Activated CD4-positive, alpha-beta T cell treated with anti-CD3 and anti-CD28 coated beads, Interleukin-2, amount 10 ng/mL, durations not matched to agents 7 days and 5 days (primary cell): ENCODE measurements at regions not wholly inside any gene's neighbourhood (a gene's known extent, or its start where the extent isn't known, plus 50 kb on each side); places are given as distances from the start of the nearest gene placed in this dataset.

Experiments used
- CTCF ChIA-PET: fragments of 350-600 bp; sonication (Branson Sonifier 250); formaldehyde crosslinking; loops from one replicate; lab custom pipeline; 2021; ENCODE audit warnings: antibody characterized with exemption; lab: Charles Lee
- POLR2A ChIA-PET: fragments of 350-600 bp; sonication (Branson Sonifier 250); formaldehyde crosslinking; loops from one replicate; lab custom pipeline; 2021; ENCODE audit warnings: antibody characterized with exemption; lab: Charles Lee
- DNase-seq: peaks from one replicate; pipeline ENCODE4 v3.0.0-alpha.2; 2020
- H3K27ac Mint-ChIP-seq: one replicate; pipeline ENCODE4 v1.8.0; 2021; ENCODE audit warnings: mild to moderate bottlenecking, moderate library complexity, mixed read lengths
- H3K27me3 Mint-ChIP-seq: one replicate; pipeline ENCODE4 v1.8.0; 2021; ENCODE audit warnings: mixed read lengths
- H3K36me3 Mint-ChIP-seq: one replicate; pipeline ENCODE4 v1.8.0; 2021; ENCODE audit warnings: low read depth, mixed read lengths
- H3K4me1 Mint-ChIP-seq: one replicate; pipeline ENCODE4 v1.8.0; 2021; ENCODE audit warnings: mixed read lengths
- H3K4me3 Mint-ChIP-seq: one replicate; pipeline ENCODE4 v1.8.0; 2021; ENCODE audit warnings: mild to moderate bottlenecking, moderate library complexity, mixed read lengths
- H3K9me3 Mint-ChIP-seq: one replicate; pipeline ENCODE4 v1.8.0; 2021; ENCODE audit warnings: mixed read lengths

GRCh38 chr5:61730866-61731265 is 398.8 kb downstream of the ZSWIM6 start:
- no peaks in the 10 kb centered on the region for H3K4me1 Mint-ChIP-seq
- ChIA-PET POLR2A (no interaction called here), CTCF (no interaction called here)
- peaks cover 9% of the 10 kb centered on the region for H3K27me3 Mint-ChIP-seq
- no peak for DNase-seq
- no peaks in the 10 kb centered on the region for H3K36me3 Mint-ChIP-seq
- no peaks in the 10 kb centered on the region for H3K9me3 Mint-ChIP-seq
- H3K27ac Mint-ChIP-seq: no peak overlapping the region
- no peak overlapping the region for H3K4me3 Mint-ChIP-seq

- ChIA-PET CTCF (no interaction called here), POLR2A (no interaction called here)
- Mint-ChIP-seq H3K9me3 (no peaks in the 10 kb centered on the region), H3K36me3 (no peaks in the 10 kb centered on the region), H3K4me1 (no peaks in the 10 kb centered on the region), H3K27me3 (peaks cover 9% of the 10 kb centered on the region), H3K27ac (no peak overlapping the region), H3K4me3 (no peak overlapping the region)
- no peak for DNase-seq
Measured at GRCh38 chr5:61731267-61731945, 399.3 kb downstream of the ZSWIM6 start.

DNA sequence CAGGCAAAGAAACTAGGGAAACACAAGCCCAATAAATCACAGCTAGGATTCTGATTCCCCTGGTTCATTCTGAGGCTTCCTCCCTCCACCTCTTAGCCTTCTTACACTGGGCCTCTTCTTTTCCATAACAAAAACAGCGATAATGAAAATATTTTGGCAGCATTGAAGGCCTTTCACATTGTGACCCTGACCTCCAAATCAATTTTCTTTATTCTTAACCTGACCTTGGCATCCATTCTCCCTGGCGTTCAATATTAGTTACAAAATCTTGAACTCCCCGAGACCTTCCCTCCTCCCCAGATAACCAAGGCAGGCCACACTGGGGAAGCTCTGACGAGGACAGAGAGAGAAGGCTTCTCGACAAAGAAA is 399.9 kb downstream of the ZSWIM6 start:
- DNase-seq: no peak
- CTCF ChIA-PET: no interaction called here

DNA sequence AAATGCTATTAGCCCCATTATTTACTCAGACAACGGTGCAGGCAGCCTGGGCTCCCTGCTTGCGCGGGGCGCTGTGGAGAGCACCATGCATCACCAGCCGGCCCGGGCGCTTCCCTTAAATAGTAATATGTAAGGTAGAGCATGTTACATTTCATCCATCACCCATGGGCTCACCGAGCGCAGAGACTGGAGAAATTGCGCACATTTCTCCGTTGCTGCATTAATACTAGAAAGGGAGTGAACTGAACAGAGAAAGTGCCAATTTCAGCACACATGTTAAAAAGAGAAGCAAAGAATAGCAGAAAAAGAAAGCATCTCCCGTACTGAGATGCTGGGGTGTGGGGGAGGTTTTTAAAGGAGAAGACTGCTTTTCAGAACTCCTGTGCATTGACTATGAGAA is 400.3 kb downstream of the ZSWIM6 start:
- H3K4me1 Mint-ChIP-seq: no peaks in the 10 kb centered on the region
- H3K4me3 Mint-ChIP-seq: no peak overlapping the region
- no peak for DNase-seq
- no peak overlapping the region for H3K27ac Mint-ChIP-seq
- H3K27me3 Mint-ChIP-seq: peaks cover 9% of the 10 kb centered on the region
- H3K36me3 Mint-ChIP-seq: no peaks in the 10 kb centered on the region
- POLR2A ChIA-PET: no interaction called here
- no peaks in the 10 kb centered on the region for H3K9me3 Mint-ChIP-seq
- CTCF ChIA-PET: no interaction called here

More for the DNA sequence above, 399.9 kb downstream of the ZSWIM6 start:
- Mint-ChIP-seq H3K4me1 (no peaks in the 10 kb centered on the region), H3K4me3 (no peak overlapping the region), H3K36me3 (no peaks in the 10 kb centered on the region), H3K9me3 (no peaks in the 10 kb centered on the region), H3K27me3 (peaks cover 9% of the 10 kb centered on the region), H3K27ac (no peak overlapping the region)
- POLR2A ChIA-PET: no interaction called here

GRCh38 chr5:61732796-61733195 is 400.7 kb downstream of the ZSWIM6 start:
- no peaks in the 10 kb centered on the region for H3K4me1 Mint-ChIP-seq
- no peak for DNase-seq
- H3K4me3 Mint-ChIP-seq: no peak overlapping the region
- H3K27ac Mint-ChIP-seq: no peak overlapping the region
- ChIA-PET POLR2A (no interaction called here), CTCF (no interaction called here)
- peaks cover 9% of the 10 kb centered on the region for H3K27me3 Mint-ChIP-seq
- no peaks in the 10 kb centered on the region for H3K9me3 Mint-ChIP-seq
- no peaks in the 10 kb centered on the region for H3K36me3 Mint-ChIP-seq

- CTCF ChIA-PET: no interaction called here
- H3K9me3 Mint-ChIP-seq: no peaks in the 10 kb centered on the region
- no peak overlapping the region for H3K27ac Mint-ChIP-seq
- POLR2A ChIA-PET: no interaction called here
- no peak overlapping the region for H3K4me3 Mint-ChIP-seq
- H3K27me3 Mint-ChIP-seq: peaks cover 11% of the 10 kb centered on the region
- no peak for DNase-seq
- no peaks in the 10 kb centered on the region for H3K36me3 Mint-ChIP-seq
- H3K4me1 Mint-ChIP-seq: no peaks in the 10 kb centered on the region
Measured at GRCh38 chr5:61734001-61734400, 401.9 kb downstream of the ZSWIM6 start.

DNA sequence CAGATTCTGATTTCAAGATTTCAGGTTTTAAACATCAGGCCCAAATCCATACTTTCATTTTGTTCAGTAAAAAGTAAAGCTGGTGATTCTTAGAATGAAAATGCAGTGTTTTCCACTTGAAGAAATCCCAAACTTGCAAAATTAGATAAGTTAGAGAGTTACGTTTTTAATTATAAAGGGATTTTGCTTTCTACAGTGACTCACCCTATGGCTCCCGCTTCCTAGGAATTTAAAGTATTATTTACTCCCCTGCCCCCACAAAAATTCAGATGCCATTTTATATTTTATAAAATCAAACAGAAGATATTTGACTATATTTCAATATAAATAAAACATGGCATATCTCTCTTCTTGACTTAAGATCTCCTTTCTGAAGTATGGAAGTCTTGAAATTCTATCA is 402.9 kb downstream of the ZSWIM6 start:
- H3K27me3 Mint-ChIP-seq: peaks cover 11% of the 10 kb centered on the region
- H3K9me3 Mint-ChIP-seq: no peaks in the 10 kb centered on the region
- H3K4me3 Mint-ChIP-seq: no peak overlapping the region
- no peaks in the 10 kb centered on the region for H3K4me1 Mint-ChIP-seq
- ChIA-PET CTCF (no interaction called here), POLR2A (no interaction called here)
- H3K27ac Mint-ChIP-seq: no peak overlapping the region
- no peak for DNase-seq
- no peaks in the 10 kb centered on the region for H3K36me3 Mint-ChIP-seq

- Mint-ChIP-seq H3K9me3 (no peaks in the 10 kb centered on the region), H3K27me3 (peaks cover 11% of the 10 kb centered on the region), H3K27ac (no peak overlapping the region), H3K4me1 (no peaks in the 10 kb centered on the region), H3K36me3 (no peaks in the 10 kb centered on the region), H3K4me3 (no peak overlapping the region)
- ChIA-PET CTCF (no interaction called here), POLR2A (no interaction called here)
- no peak for DNase-seq
Measured at GRCh38 chr5:61735531-61735930, 403.5 kb downstream of the ZSWIM6 start.

DNA sequence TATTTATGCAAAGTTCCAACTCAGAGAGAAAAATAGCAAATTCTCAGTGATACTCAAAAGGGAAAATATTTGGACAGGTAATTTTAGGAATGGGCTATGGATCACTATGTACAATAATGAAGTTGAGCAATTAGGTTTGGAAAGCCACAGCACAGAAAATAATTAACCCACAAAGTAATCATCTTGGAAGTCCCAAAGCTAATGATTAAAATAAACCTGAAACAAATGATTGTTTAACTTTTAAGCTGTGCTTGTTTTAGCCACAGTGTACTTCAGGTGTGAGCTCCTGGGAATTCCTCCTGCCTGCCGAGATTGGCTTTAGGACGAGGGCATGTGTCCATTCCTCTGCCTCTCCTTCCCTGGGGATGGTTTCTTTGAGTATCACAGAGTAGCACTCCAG is 403.9 kb downstream of the ZSWIM6 start:
- Mint-ChIP-seq H3K36me3 (no peaks in the 10 kb centered on the region), H3K4me3 (no peak overlapping the region), H3K4me1 (no peaks in the 10 kb centered on the region), H3K9me3 (no peaks in the 10 kb centered on the region), H3K27ac (no peak overlapping the region), H3K27me3 (peaks cover 11% of the 10 kb centered on the region)
- ChIA-PET CTCF (no interaction called here), POLR2A (no interaction called here)
- no peak for DNase-seq

DNA sequence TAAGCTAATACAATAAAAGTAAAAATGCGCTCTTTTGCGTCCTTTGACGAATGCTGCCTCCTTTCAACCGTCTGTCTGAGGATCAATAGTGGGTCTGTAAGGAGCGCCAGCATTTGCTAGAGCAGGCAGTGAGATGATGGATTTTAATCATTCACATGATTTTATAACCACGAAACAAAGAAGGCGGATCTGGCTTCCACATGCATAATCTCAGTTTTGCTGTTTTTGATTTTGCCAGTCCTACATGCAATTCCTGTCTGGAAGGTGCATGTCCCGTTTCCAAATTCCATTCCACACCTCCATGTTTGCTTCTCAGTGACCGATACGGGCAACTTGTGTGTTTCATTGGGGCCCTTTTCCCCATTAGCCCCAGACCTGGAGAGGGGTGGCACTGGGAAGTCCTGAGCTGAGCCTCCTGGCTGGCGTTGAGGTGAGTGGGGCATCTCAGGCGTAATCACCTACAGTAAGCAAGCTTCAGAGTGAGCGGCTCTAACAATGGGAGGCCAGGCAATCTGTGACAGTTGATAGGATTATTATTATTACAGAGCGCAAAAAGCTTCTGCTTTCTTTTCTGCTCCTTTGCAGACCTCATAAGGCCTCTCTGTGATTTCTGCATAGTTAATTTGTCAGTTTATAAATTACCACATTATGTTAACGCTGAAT is 405.4 kb downstream of the ZSWIM6 start:
- Mint-ChIP-seq H3K9me3 (no peaks in the 10 kb centered on the region), H3K27ac (no peak overlapping the region), H3K36me3 (no peaks in the 10 kb centered on the region), H3K4me1 (no peaks in the 10 kb centered on the region), H3K27me3 (peaks cover 10% of the 10 kb centered on the region), H3K4me3 (no peak overlapping the region)
- POLR2A ChIA-PET: no interaction called here
- CTCF ChIA-PET: no interaction called here
- DNase-seq: no peak

- ChIA-PET POLR2A (no interaction called here), CTCF (no interaction called here)
- Mint-ChIP-seq H3K36me3 (no peaks in the 10 kb centered on the region), H3K4me1 (no peaks in the 10 kb centered on the region), H3K27ac (no peak overlapping the region), H3K4me3 (no peak overlapping the region), H3K27me3 (peaks cover 5% of the 10 kb centered on the region), H3K9me3 (no peaks in the 10 kb centered on the region)
- DNase-seq: no peak
Measured at GRCh38 chr5:61737964-61738340, 405.9 kb downstream of the ZSWIM6 start.

DNA sequence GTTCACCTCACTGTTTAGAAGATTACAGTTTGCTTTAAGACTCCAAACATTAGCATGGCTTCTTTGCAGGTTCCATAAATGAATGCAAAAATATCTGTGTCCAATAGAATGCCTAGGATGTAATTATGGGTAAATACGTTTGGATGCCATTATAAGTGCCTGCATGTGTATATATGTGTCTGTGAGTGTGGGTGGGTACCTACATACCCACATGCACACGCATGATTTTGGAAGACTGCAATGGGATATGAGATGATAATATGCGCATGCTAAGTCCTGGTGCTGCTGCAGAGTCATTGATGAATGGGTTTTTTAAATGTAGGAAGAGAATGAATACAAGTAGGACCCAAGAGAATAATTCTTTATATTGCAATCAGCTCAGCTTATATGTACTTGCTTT is 406.4 kb downstream of the ZSWIM6 start:
- ChIA-PET CTCF (no interaction called here), POLR2A (no interaction called here)
- no peaks in the 10 kb centered on the region for H3K36me3 Mint-ChIP-seq
- H3K4me3 Mint-ChIP-seq: no peak overlapping the region
- H3K9me3 Mint-ChIP-seq: no peaks in the 10 kb centered on the region
- H3K27me3 Mint-ChIP-seq: peaks cover 2% of the 10 kb centered on the region
- H3K4me1 Mint-ChIP-seq: no peaks in the 10 kb centered on the region
- H3K27ac Mint-ChIP-seq: no peak overlapping the region
- DNase-seq: no peak

DNA sequence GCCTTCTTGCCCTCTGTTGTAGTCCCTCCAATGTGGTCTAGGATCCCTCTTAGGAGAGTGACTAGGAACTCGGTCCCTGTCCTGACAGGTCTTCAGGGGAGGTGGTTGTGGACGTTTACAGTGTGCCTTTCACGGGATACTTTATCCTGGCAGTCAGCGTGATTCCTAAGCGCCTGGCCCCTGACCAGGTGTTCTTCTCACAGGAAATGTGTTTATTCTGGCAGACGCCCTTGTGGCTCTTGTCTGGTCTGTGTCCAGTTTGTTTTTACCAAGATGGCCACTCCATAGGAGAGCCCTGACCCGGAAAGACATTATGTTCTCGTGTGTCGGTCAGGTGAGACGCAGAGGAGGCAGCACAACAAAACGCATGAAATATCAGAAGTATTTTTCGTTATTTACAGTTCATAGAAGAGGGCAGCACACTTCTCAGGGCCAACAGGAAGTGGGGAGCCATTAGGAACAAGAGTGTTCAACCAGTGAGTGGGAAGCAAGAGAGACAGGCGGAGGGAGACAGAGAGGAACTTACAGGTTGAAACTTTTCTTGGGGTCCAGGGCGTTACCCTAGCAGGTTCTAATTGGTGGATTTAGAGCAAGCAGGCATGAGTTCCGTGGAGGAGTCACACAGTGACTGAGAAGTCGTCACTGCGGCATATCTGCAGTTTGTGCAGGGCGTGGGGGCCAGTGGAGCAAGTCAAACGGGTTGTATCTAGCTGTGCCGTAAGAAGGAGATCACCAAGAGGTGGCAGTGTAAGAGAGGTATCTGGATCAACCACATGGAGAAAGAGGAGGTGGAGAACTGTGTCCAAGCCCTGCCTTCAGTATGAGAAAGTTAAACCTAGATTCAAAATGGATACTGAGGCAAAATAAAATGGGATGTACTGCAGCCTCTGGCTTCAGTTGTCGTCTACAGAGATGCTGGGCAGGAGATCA is 412.9 kb downstream of the ZSWIM6 start:
- Mint-ChIP-seq H3K4me3 (no peak overlapping the region), H3K4me1 (no peaks in the 10 kb centered on the region), H3K27ac (no peak overlapping the region), H3K9me3 (no peaks in the 10 kb centered on the region), H3K27me3 (no peaks in the 10 kb centered on the region), H3K36me3 (no peaks in the 10 kb centered on the region)
- DNase-seq: no peak
- ChIA-PET CTCF (no interaction called here), POLR2A (no interaction called here)
